HCT116 (cell line): ENCODE measurements at regions not wholly inside any gene's neighbourhood (a gene's known extent, or its start where the extent isn't known, plus 50 kb on each side); places are given as distances from the start of the nearest gene placed in this dataset.

Experiments used
- ATAC-seq: fragments of 200-7000 bp; cut with Tn5 transposase; 2 replicates; pipeline ENCODE4 v1.9.1; 2020; ENCODE audit warnings: mild to moderate bottlenecking, moderate library complexity
- BruUV-seq: library from RNA; stranded (reverse); fragments of 400-500 nt; replicated peaks from 2 replicates; lab custom pipeline; 2021; lab: Mats Ljungman, UMichigan
- CTCF ChIA-PET: fragments of 300-600 bp; sonication (Branson Sonifier 250); formaldehyde crosslinking; loops from one replicate; lab custom pipeline; 2021; ENCODE audit warnings: antibody characterized with exemption; lab: Charles Lee
- POLR2A ChIA-PET: fragments of 300-600, 350-600 bp; sonication (Branson Sonifier 250); formaldehyde crosslinking; loops from one replicate; lab custom pipeline; 2021; ENCODE audit warnings: antibody characterized with exemption; lab: Charles Lee
- RAD21 ChIA-PET, 2 experiments: fragments of 300-600 bp; sonication (Branson Sonifier 250); formaldehyde crosslinking; loops; one replicate each; lab custom pipeline; 2023; ENCODE audit warnings: low total read pairs in 2 of 2; ENCODE audit not compliant: uncharacterized antibody in 2 of 2, unreplicated experiment in 2 of 2, low non-redundant PET in 1 of 2; lab: Charles Lee
- DNase-seq: peaks from one replicate; pipeline ENCODE4 v3.0.0-alpha.2; 2010; ENCODE audit warnings: low read depth, low spot score
- H2AFZ ChIP-seq: fragments of 200-600 bp; shearing (Covaris generic), sonication (generic); 2 replicates; pipeline ENCODE4 v1.6.1; 2017; ENCODE audit warnings: low read depth, mixed run types, mixed read lengths, antibody characterized with exemption, low read length; ENCODE audit not compliant: poor library complexity, severe bottlenecking
- H3K27ac ChIP-seq: 2 replicates; pipeline ENCODE4 v1.5.1; 2012; ENCODE audit warnings: low read depth, low read length
- H3K27me3 ChIP-seq: fragments of 200-600 bp; sonication (generic); 2 replicates; pipeline ENCODE4 v1.6.1; 2016; ENCODE audit warnings: mixed run types, low read length, mixed read lengths; ENCODE audit not compliant: insufficient read depth
- H3K36me3 ChIP-seq, 2 experiments: fragments of 200-500 bp in 1 of 2; fragments of 200-600 bp in 1 of 2; sonication (Bioruptor generic) in 1 of 2; sonication (generic) in 1 of 2; 2 replicates each; pipeline versions ENCODE4 v1.5.1 to v1.6.1; 2014 to 2016; ENCODE audit warnings: low read length in 2 of 2, inconsistent platforms in 1 of 2, mixed read lengths in 1 of 2, mixed run types in 1 of 2; ENCODE audit not compliant: insufficient read depth in 2 of 2, control insufficient read depth in 1 of 2
- H3K4me1 ChIP-seq, 2 experiments: fragments of 200-600 bp in 1 of 2; sonication (generic) in 1 of 2; 2 replicates each; pipeline versions ENCODE4 v1.5.1 to v1.6.1; 2012 to 2017; ENCODE audit warnings: low read length in 2 of 2, inconsistent platforms in 1 of 2, mild to moderate bottlenecking in 1 of 2, mixed read lengths in 1 of 2, mixed run types in 1 of 2, moderate library complexity in 1 of 2; ENCODE audit not compliant: insufficient read depth in 2 of 2, control insufficient read depth in 1 of 2
- H3K4me2 ChIP-seq: fragments of 200-600 bp; sonication (generic); 2 replicates; pipeline ENCODE4 v1.6.1; 2017; ENCODE audit warnings: mixed run types, low read length, mixed read lengths
- H3K4me3 ChIP-seq, 2 experiments: fragments of 200-600 bp in 1 of 2; sonication (generic) in 1 of 2; replicated peaks in 1 of 2; 2 replicates each; pipeline ENCODE4 v1.5.1; 2011 to 2016; ENCODE audit warnings: low read length in 2 of 2, control low read depth in 1 of 2, low read depth in 1 of 2, mild to moderate bottlenecking in 1 of 2, mixed read lengths in 1 of 2, mixed run types in 1 of 2
- H3K79me2 ChIP-seq: fragments of 200-600 bp; sonication (generic); 2 replicates; pipeline ENCODE4 v1.6.1; 2017; ENCODE audit warnings: mild to moderate bottlenecking, mixed run types, low read length, moderate library complexity, mixed read lengths; ENCODE audit not compliant: insufficient read depth
- H3K9ac ChIP-seq: fragments of 200-600 bp; sonication (generic); 2 replicates; pipeline ENCODE4 v1.6.1; 2016; ENCODE audit warnings: low read length, mixed read lengths
- H3K9me2 ChIP-seq: fragments of 200-600 bp; sonication (generic), shearing (Covaris generic); 2 replicates; pipeline ENCODE4 v1.6.1; 2017; ENCODE audit warnings: mixed run types, mild to moderate bottlenecking, moderate library complexity; ENCODE audit not compliant: insufficient read depth
- H3K9me3 ChIP-seq, 2 experiments: fragments of 200-500 bp in 1 of 2; fragments of 200-600 bp in 1 of 2; sonication (Bioruptor generic) in 1 of 2; sonication (generic) in 1 of 2; 2 replicates each; pipeline ENCODE4 v1.6.1; 2014 to 2017; ENCODE audit warnings: low read length in 2 of 2, mixed read lengths in 2 of 2, inconsistent platforms in 1 of 2, low read depth in 1 of 2, mild to moderate bottlenecking in 1 of 2, mixed run types in 1 of 2, moderate library complexity in 1 of 2; ENCODE audit not compliant: control insufficient read depth in 1 of 2, insufficient read depth in 1 of 2
- H4K20me1 ChIP-seq: fragments of 200-600 bp; sonication (generic), shearing (Covaris generic); 2 replicates; pipeline ENCODE4 v1.6.1; 2017; ENCODE audit warnings: mixed run types, mild to moderate bottlenecking, moderate library complexity; ENCODE audit not compliant: insufficient read depth
- ELF1 ChIP-seq: IDR thresholded peaks from 2 replicates; pipeline ENCODE4 v1.6.1; 2012; ENCODE audit warnings: low read depth, borderline replicate concordance
- EZH2 ChIP-seq: fragments of 200-600 bp; sonication (generic); IDR thresholded peaks from 2 replicates; pipeline ENCODE4 v1.6.1; 2017; ENCODE audit warnings: antibody characterized with exemption, mixed run types
- FOSL1 ChIP-seq: IDR thresholded peaks from 2 replicates; pipeline ENCODE4 v1.6.1; 2012; ENCODE audit warnings: low read depth
- JUND ChIP-seq: IDR thresholded peaks from 2 replicates; pipeline ENCODE4 v1.6.1; 2012
- RAD21 ChIP-seq: IDR thresholded peaks from 2 replicates; pipeline ENCODE4 v1.6.1; 2012; ENCODE audit warnings: low read depth, mild to moderate bottlenecking
- REST ChIP-seq: IDR thresholded peaks from 2 replicates; pipeline ENCODE4 v1.6.1; 2012; ENCODE audit warnings: low read depth
- SP1 ChIP-seq: IDR thresholded peaks from 2 replicates; pipeline ENCODE4 v1.6.1; 2012; ENCODE audit warnings: low read depth
- SRF ChIP-seq: IDR thresholded peaks from 2 replicates; pipeline ENCODE4 v1.6.1; 2012; ENCODE audit warnings: low read depth
- YY1 ChIP-seq: IDR thresholded peaks from 2 replicates; pipeline ENCODE4 v1.6.1; 2011; ENCODE audit warnings: low read length, low read depth, moderate library complexity, mild to moderate bottlenecking; ENCODE audit not compliant: insufficient replicate concordance; ENCODE audit errors: extremely low read depth
- ZNF274 ChIP-seq: fragments of 200-500 bp; sonication (Bioruptor generic); IDR thresholded peaks from 2 replicates; pipeline ENCODE4 v1.6.1; 2014; ENCODE audit warnings: mild to moderate bottlenecking, low read depth, low read length, inconsistent platforms
- intact Hi-C: fragments of 100-400 bp; cut with micrococcal nuclease; formaldehyde crosslinking; loops from 2 replicates; pipeline ENCODE4 v1.10.0; 2022
- TF ChIP-seq, protein P1 (sequence below): IDR thresholded peaks from 2 replicates; pipeline ENCODE4 v1.6.1; 2011; ENCODE audit warnings: mild to moderate bottlenecking, low read length, moderate library complexity; ENCODE audit not compliant: insufficient replicate concordance; ENCODE audit errors: extremely low read depth
- TF ChIP-seq, protein P2 (sequence below): IDR thresholded peaks from 2 replicates; pipeline ENCODE4 v1.6.1; 2012
- TF ChIP-seq, protein P3 (sequence below), 3 experiments: fragments of 200-600 bp in 1 of 3; sonication (generic) in 1 of 3; IDR thresholded peaks in 2 of 3; conservative IDR thresholded peaks in 1 of 3; 2 replicates each; pipeline ENCODE4 v1.5.1; 2012 to 2017; ENCODE audit warnings: low read depth in 2 of 3, low read length in 2 of 3, antibody characterized with exemption in 1 of 3, borderline replicate concordance in 1 of 3, control low read depth in 1 of 3, mild to moderate bottlenecking in 1 of 3, mixed read lengths in 1 of 3, mixed run types in 1 of 3, moderate library complexity in 1 of 3; ENCODE audit not compliant: insufficient read depth in 1 of 3

DNA sequence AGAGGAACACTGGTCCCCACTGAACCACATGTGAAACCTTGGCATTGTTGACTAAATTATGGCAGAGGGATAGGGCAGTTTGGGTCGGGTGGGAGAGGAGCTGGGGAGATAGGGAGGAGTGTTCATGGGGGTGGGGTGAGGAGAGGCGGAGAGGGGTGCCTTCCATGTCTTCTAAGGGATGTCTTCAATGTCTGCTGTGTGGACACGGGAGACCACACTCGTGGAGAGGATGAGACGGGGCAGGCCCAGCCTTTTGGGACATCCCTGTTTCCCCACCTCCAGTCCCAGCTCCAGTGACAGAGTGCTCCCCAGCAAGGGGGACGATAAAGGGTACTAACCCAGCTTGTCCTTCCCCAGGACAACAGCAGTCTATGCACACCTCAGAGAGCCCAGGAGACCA, 146.4 kb upstream of the MAMLD1 start:
- Histone ChIP-seq H3K9me2 (no peaks in the 10 kb centered on the region), H3K27ac (no peak overlapping the region), H3K27me3 (no peaks in the 10 kb centered on the region), H3K9me3 (no peaks in the 10 kb centered on the region), H4K20me1 (no peaks in the 10 kb centered on the region), H3K79me2 (no peaks in the 10 kb centered on the region), H3K9ac (no peak overlapping the region), H2AFZ (no peak overlapping the region), H3K4me1 (no peaks in the 10 kb centered on the region), H3K36me3 (no peaks in the 10 kb centered on the region), H3K4me2 (no peak overlapping the region), H3K4me3 (no peak overlapping the region)
- TF ChIP-seq RAD21, result no peak
- ChIA-PET RAD21 (no interaction called here), CTCF (no interaction called here), POLR2A (no interaction called here)
- DNase-seq (no peak), ATAC-seq (no peak)
- no TSS peak for BruUV-seq
- intact Hi-C loops, result no loop called here

DNA sequence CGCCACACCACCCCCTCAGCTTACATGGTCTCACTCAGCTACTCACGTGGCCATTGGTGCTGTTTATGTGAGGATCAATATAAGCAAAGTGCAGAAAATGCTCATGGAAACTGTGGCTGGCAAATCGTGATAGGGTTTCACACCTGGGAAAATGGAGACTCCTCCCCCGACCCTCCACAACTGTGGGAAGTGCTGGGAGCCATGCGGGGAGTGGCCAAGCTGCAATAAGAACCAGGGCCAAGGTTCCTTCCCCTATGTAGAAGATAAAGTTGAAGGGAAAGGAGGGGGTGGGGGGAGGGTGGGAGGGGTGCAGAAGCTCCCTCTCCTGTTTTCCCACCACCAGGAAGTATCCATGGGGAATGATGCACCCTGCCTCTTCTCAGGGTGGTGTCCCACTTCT, 145.5 kb upstream of the MAMLD1 start:
- Histone ChIP-seq H3K9ac (no peak overlapping the region), H3K9me2 (no peaks in the 10 kb centered on the region), H3K4me1 (no peaks in the 10 kb centered on the region), H3K4me3 (no peak overlapping the region), H3K4me2 (no peak overlapping the region), H3K27me3 (no peaks in the 10 kb centered on the region), H2AFZ (no peak overlapping the region), H3K27ac (no peak overlapping the region), H4K20me1 (no peaks in the 10 kb centered on the region), H3K79me2 (no peaks in the 10 kb centered on the region), H3K9me3 (no peaks in the 10 kb centered on the region), H3K36me3 (no peaks in the 10 kb centered on the region)
- no TSS peak for BruUV-seq
- ChIA-PET RAD21 (no interaction called here), POLR2A (no interaction called here), CTCF (interaction anchor here (0.7 kb wide), 1 partner anchor 13 kb away, joined by 3 read pairs; no protein-coding TSS in a partner anchor)
- intact Hi-C loops, result no loop called here
- ATAC-seq (no peak), DNase-seq (no peak)
- TF ChIP-seq ZNF274 (no peak), SP1 (no peak), RAD21 (no peak), FOSL1 (no peak), JUND (no peak), YY1 (no peak), EZH2 (no peak), ELF1 (no peak), REST (no peak), SRF (no peak)
- TF ChIP-seq, protein P1, sequence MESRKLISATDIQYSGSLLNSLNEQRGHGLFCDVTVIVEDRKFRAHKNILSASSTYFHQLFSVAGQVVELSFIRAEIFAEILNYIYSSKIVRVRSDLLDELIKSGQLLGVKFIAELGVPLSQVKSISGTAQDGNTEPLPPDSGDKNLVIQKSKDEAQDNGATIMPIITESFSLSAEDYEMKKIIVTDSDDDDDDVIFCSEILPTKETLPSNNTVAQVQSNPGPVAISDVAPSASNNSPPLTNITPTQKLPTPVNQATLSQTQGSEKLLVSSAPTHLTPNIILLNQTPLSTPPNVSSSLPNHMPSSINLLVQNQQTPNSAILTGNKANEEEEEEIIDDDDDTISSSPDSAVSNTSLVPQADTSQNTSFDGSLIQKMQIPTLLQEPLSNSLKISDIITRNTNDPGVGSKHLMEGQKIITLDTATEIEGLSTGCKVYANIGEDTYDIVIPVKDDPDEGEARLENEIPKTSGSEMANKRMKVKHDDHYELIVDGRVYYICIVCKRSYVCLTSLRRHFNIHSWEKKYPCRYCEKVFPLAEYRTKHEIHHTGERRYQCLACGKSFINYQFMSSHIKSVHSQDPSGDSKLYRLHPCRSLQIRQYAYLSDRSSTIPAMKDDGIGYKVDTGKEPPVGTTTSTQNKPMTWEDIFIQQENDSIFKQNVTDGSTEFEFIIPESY, result no peak
- TF ChIP-seq, protein P2, sequence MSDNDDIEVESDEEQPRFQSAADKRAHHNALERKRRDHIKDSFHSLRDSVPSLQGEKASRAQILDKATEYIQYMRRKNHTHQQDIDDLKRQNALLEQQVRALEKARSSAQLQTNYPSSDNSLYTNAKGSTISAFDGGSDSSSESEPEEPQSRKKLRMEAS, result no peak
- TF ChIP-seq, protein P3, sequence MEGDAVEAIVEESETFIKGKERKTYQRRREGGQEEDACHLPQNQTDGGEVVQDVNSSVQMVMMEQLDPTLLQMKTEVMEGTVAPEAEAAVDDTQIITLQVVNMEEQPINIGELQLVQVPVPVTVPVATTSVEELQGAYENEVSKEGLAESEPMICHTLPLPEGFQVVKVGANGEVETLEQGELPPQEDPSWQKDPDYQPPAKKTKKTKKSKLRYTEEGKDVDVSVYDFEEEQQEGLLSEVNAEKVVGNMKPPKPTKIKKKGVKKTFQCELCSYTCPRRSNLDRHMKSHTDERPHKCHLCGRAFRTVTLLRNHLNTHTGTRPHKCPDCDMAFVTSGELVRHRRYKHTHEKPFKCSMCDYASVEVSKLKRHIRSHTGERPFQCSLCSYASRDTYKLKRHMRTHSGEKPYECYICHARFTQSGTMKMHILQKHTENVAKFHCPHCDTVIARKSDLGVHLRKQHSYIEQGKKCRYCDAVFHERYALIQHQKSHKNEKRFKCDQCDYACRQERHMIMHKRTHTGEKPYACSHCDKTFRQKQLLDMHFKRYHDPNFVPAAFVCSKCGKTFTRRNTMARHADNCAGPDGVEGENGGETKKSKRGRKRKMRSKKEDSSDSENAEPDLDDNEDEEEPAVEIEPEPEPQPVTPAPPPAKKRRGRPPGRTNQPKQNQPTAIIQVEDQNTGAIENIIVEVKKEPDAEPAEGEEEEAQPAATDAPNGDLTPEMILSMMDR (IDR thresholded peaks at IDR 0.05 in 2 of 3, conservative IDR thresholded peaks at IDR 0.05 in 1 of 3; ENCODE audit: borderline replicate concordance in 1 of 3, insufficient read depth in 1 of 3, low read depth in 2 of 3, low read length in 2 of 3), result no peak
